HG02884 (cell line): ENCODE measurements at regions not wholly inside any gene's neighbourhood (a gene's known extent, or its start where the extent isn't known, plus 50 kb on each side); places are given as distances from the start of the nearest gene placed in this dataset.

ENCODE experiments used
- ATAC-seq: cut with Tn5 transposase; IDR thresholded peaks from one replicate; pipeline ENCODE4 v1.9.1; 2021; ENCODE audit warnings: mild to moderate bottlenecking, moderate library complexity; ENCODE audit not compliant: unreplicated experiment

DNA sequence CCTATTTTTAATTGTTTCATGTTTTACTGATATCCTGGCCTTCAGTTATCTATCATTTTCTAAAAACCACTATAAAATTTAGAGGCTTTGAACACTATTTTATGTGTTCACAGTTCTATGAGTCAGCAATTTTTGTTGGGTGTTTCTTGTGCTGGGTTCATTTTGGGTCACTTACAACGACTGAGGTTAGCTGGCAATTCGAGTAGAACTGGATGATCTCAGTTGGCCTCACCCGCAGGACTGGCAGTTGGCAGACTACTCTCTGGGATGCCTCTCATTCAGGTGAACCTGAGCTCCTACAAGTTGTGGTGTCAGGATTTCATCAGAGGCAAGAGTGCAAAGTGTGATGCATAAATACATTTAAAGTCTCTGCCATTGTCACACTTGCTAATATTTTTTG lies 151.0 kb upstream of the PAPPA start:
- no peak for ATAC-seq

DNA sequence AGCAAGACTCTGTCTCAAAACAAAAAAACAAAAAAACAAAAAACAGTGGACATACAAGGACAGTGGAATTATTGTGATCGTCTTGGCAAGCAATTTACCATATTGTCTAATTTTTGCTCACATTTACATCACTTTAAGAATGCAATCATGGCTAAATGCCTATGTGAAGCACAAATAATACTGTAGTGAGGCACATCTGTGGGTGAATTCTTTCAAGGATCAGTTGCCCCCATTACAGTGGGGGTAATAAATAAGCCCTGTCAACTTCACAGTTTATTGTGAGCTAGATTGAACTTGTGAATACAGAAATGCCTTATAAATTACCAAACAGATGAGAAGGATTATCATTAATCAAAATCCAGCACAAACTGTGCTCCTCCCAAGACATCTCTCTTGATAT lies 150.2 kb upstream of the PAPPA start:
- no peak for ATAC-seq

DNA sequence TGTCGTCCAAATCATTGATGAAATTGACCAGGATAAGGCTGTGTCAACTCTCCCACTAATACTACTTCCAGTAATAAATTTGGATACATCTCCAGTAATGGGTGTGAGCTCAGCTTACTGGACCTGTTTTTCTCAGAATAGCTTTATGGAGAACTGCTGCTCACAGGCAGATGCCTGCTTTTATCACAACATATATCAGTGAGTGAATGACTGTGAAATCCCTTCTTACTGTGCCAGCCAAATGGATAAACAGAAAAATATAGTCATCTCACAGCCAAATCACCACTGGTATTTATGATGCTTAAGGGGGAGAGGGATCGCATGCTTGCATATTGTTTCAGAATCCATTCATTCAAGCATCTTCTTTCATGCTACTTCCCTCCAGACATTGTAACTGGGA lies 148.4 kb upstream of the PAPPA start:
- ATAC-seq, result no peak

DNA sequence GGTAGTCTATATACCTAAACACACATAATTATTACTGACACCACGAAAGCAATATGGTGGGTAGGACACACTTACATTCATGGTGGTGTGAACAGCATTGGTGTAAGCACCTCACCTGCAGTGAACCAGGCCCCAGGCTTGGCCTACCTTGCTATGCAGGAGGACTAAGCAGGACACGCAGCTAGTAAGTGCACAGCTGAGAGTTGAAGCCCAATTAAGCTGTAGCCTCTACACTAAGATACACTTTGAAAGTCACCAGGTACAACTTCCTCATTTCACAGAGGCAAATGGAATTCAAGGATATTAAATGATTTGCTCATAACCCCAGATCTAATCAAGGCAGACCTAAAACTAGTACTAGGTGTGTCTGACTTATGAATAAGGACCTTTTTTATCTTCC lies 145.8 kb upstream of the PAPPA start:
- ATAC-seq, result no peak

DNA sequence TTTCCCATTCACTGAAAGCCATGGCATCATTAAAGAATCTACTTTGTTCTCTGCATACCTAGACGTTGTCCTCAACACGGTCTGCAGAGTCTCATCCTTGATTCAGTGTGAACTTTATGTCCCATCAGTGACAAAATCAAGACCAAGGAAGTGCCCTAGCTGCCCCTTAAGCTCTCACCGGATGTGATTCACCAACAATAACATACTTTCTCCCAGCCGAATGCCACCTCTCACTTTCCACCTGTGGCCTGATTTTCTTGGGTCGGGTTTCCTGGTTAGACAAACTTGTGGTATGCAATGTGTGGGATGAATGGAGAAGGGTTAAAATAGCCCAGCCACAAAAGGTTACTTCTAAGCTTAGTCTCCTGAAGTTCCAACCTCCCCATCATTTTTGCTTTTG lies 145.3 kb upstream of the PAPPA start:
- ATAC-seq, result no peak

DNA sequence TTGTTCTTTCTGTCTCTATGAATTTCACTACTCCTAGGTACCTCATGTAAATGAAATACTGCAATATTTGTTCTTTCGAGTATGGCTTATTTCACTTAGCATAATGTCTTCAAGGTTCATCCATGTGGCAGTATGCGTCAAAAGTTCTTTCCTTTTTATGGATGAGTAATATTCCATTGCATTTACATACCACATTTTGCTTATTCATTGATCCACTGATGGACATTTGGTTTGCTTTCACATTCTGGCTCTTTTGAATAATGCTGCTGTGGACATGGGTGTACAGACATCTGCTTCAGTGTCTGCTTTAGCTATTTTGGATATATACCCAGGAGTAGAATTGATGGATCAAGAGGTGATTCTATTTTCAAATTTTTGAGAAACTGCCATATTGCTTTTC lies 144.2 kb upstream of the PAPPA start:
- ATAC-seq, result no peak

DNA sequence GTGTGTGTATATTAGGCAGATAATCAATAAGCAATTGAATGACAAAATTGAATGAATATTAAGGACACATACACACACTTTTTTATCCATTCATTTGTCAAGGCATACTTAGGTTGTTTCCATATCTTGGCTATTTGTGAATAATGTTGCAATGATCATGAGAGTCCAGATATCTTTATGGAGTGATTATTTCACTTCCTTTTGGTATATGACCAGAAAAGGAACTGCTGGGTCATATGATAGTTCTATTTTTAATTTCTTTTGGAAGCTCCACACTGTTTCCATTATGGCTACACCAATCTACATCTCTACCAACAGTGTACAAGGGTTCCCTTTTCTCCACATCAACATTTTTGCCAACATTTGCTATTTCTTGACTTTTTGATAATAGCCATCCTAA lies 137.7 kb upstream of the PAPPA start:
- no peak for ATAC-seq

DNA sequence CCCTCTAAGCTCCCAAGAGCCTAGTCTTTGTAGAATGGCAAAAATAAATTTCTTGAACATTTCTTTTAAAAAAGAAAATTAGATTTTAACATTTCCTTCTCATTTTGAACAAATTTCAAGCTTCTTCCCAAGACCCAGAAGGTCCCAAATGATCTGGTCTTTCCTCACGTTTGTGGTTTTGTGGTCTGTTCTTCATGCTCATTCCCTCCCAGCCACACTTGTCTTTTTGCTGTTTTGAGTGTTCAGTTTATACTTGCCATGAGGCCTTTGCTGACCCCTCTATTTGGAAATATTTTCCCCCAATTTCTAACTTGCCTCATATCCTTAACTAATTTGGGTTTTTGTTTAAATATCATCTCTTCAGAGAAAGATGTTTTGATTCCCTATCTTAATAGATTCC lies 133.4 kb upstream of the PAPPA start:
- ATAC-seq, result no peak

DNA sequence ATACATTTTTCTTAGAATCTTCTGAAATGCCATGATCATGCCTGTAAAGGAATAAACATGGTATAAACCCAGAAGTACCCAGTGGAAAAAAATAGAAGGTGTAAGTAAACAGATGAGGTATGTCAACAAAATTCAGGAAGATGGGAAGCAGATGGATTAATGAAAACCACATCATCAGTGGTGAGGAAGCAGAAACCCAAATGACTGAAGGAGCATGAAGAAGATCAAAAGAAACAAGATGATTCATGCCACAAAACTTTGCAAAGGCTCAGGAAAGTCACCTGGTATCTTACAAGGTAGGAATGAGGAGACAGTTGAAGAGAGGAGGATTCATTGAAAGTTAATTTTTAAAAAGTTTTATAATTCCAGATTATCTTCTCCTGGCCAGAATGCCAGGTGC lies 132.8 kb upstream of the PAPPA start:
- ATAC-seq, result no peak

DNA sequence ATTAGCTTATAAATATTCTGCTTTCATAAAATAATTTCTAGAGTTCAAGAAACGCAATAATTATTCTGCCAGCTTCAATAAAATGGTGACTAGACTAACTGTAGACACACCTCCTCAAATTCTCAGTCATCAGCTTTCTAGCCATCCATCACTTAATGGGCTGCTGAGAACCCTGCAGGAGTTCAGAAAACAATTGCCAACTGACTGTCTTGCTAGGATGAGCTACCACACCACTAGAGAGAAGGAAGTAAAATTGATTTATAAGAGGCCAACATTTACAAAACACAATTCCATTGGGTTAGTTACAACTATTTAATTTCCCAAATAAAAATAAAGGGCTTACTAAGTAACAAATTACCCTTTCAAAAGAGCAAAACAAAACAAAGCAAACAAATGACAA lies 126.5 kb upstream of the PAPPA start:
- ATAC-seq, result no peak

DNA sequence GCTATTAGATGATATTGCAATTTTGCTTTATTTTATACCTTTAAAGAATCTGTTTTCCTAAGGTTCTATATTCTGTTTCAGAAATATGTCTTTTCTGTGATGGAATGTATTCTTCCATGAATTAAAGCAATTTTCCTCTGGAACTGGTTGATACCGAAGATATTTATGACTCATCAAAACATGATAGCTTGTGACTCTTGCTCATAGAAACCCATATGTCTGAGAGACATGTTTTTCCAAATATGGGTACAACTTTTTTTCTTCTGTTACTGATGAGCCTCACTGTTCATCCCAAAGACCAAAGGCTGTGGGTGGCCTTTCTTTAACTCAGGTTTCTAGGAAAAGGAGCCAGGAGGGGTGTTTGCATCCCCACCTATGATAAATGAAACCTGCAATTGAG lies 126.1 kb upstream of the PAPPA start:
- ATAC-seq, result no peak

DNA sequence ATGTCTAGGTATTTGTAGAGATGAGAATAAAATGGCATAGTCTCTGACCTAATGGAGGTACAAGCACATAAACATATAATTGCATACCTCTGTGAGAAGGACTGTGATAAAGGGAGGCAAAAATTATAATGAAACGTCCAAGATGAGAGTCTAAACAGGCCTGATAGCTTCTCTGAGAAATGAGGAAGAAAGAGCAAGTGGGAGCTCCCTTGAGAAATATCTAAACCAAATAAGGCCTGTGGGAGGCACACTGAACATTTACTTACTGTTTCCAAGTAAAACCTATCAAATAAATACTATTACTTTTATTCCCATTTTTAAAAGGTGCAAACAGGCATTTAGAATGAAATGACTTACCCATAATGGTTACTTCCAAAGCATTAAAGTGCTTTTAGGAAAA lies 125.6 kb upstream of the PAPPA start:
- ATAC-seq, result no peak

DNA sequence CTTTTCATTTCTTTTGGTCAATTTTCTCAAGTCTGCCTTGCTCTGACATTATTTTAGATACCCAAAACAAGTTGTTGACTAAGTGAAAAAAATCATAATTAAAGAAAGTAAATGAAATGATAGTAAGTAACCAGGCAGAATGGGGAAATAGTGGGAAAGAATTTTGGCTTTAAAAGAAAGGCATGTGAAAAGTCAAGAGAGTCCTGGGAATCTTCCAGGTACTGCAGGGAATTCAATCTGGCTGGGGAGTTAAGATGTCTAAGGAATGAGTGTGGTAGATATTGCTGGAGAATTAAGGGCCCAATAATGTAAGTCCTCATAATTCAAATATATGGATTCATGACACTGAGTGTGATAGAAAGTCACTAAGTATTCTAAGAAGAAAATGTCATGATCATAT lies 123.1 kb upstream of the PAPPA start:
- no peak for ATAC-seq

DNA sequence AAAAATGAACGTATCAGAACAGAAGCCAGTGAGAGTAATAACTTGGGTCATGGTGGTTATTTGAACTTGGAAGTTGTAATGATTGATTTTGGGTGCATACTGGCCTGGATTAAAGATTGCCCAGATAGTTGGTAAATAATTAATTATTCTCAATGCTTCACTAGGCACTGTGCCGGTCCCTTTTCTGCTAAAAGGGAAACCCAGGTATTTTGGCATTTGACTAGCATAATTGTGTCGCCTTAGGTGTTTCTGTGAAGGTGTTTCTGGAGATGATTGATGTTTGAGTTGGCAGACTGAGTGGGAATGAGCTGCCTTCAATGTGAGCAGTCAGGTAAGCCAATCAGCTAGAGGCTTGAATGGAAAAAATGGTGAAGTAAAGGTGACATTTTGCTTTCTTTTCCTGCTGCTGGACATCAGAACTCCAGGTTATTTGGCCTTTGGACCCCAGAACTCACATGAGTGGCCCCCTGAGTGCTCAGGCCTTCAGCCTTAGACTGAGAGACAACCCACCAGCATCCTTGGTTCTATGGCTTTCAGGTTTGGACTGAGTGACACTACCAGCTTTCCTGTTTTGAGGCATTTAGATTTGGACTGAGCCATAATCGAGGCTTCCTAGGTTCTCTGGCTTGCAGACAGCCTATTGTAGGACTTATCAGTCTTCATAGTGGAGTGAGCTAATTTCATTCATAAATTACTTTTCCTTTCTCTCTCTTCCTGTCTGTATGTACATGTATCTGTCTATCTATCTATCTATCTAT lies 120.7 kb upstream of the PAPPA start:
- ATAC-seq, result no peak

DNA sequence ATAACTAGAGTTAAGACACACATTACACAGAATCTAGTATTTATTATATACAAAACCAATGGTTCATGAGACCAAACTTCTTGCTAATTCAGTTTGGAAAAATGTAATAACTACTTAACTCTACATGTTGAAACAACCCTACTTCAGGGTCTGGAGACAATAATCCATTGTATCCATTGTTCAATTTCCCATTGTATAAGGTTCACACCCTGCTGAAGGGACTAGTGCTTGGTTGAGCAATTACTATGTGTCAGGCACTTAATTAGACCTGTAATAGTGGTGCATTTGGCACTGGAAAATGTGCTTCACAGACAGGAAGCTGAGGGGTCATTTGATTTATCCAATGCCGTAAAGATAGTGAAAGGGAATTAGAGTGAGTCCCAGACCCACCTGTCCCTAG lies 114.3 kb upstream of the PAPPA start:
- ATAC-seq, result no peak

DNA sequence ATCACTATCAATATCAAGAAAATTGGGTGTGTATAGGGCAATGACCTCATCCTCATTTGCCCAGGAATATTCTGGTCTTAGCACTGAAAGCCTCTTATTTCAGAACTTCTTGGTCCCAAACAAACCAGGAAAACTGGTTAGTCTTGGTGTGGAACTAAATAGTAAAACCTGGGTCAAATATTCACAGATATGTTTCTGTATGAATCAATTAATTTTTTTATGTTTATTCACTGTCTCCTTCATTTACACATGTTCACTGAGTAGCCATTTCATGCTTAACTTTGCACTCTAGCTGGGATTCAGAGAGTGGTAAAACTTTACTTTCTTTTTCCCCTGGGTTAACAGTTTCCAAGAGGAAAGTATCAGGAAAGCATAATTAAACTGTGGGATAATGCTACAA lies 113.7 kb upstream of the PAPPA start:
- ATAC-seq, result no peak

DNA sequence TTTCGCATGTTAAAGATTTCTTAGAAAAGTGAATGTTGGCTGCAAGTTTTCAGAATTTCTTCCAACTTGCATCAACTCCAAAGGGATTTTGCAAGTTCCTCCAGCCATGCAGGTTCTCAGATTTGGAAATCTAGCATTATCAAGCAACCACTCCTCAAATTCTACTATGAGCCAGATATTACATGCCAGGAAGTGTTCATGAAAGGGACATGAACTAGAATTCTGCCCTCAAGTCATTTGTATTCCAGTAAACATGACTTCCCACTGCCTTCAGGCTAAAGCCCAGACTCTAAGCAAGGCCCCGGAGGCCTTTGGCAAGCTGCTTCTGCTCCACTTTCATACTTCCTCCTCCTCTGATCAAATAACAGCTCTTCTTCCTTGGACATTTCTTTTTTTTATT lies 111.3 kb upstream of the PAPPA start:
- ATAC-seq, result no peak

DNA sequence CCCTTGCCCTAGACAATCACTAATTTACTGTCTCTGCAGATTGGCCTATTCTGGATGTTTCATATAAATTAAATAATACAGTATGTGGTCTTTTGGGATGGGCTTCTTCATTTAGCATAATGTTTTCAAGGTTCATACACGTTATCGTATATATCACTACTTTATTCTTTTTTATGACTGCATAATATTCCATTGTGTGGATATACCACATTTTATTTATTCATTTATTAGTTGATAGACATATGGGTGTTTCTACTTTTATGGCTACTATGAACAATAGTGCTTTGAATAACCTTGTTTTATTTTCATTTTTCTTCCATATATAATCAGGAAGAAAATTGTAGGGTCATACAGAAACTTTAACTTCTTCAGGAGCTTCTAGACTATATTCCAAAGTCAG lies 108.5 kb upstream of the PAPPA start:
- ATAC-seq, result no peak

DNA sequence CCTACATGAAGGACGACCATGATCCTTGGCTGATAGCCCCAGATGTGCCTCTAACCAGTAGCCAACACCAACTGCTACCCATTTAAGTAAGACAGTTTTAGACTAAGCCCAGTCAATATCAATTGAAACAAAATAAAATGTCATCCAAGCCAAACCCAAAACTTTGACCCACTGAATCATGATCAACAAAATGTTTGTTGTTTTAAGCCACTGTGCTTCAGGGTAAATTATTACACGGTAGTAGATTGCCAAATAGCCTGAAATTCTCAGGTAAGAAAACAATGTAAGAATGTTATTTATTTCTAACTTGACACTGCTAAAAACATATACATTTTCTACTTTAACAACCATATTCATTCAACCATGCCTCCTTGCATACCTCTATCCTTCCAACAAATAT lies 105.5 kb upstream of the PAPPA start:
- ATAC-seq, result no peak

DNA sequence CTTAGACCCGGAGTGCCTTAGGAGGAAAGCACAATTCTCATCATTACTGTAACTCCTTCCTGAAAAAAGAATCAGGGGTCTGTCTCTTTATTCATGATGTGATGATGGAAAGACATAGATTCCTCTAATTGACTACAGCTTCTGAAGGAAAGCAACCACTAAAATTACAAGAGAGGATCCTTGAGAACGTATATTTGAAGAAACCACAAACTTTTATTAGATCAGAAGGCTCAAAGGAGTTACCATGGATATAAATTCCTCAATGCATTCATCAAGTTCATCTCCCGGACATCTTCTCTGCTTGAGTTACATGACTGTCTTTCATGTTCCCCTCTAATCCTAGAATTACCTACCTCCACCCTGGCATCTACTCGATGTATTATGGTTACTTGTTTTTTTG lies 104.1 kb upstream of the PAPPA start:
- no peak for ATAC-seq

DNA sequence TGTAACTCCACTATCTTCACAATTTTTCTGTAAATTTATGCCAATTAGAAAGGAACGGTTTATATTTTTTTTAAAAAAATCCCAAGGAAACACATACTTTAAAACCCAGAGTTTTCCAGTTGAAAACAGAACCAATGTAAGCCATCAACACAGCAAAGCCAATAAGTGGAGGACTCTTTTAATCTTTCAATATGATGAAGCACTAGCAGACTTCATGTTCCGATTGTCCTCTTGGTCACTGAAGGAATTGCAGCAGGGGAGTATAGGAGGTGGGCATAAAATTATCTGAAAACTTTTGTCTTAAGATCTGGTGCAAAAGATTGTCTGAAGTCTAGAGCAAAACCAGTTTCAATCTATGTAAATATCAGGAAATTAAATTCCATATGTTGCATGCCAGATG lies 102.1 kb upstream of the PAPPA start:
- no peak for ATAC-seq

DNA sequence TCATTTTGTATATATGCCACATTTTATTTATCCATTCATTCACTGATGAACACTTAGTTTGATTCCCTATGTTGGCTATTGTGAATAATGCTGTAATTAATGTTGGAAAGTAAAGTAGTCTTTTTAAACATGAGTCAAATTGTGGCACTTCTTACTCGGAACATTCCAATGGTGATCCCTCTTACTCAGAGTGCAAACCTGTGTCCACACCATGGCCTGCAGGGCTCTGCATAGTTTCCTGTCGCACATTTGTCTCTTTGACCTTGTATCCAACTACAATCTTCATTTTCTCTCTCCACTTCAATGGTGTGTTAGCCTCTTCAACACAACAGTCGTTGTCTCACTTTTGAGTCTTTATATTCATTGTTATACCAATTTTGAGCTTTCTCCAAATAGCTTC lies 98.1 kb upstream of the PAPPA start:
- no peak for ATAC-seq

DNA sequence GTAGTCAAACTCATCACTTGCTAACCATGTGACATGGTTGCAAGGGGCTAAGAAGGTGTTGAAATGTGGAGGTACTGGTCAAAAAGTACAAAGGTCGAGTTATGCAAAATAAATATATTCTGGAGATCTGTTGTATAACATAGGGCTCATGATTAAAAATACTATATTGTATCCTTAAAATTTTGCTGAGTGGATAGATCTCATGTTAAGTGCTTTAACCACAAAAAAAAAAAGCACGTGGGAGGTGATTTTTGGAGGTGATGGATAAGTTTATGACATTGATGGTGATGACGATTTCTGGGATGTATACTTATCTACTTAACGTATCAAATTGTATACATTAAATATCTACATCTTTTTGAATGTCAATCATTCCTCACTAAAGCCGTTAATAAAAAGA lies 96.2 kb upstream of the PAPPA start:
- ATAC-seq, result no peak

DNA sequence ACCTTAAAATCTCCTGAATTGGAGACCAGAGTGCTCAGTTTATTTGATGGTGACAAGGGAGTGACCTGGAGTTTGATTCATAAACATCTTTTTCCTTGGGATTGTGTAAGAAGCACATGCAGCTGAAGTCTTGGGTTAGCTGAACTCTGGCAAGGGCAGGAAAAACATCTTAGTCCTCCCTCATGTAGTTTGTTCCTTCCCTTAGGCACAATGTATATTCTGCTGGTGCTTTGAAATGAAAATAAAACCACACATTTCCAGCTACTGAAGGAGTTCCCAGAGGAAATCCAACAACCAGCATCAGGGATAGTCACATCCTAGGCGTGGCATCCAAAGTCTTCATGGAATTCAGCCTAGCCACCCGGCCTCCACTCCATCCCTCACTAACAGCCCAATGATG lies 95.2 kb upstream of the PAPPA start:
- ATAC-seq, result no peak
